ENCODE measurements at regions not wholly inside any gene's neighbourhood (a gene's known extent, or its start where the extent isn't known, plus 50 kb on each side); places are given as distances from the start of the nearest gene placed in this dataset.

- DNase-seq: no peak
Measured at GRCh38 chr4:11615601-11616000, 186.9 kb upstream of the HS3ST1 start.

GRCh38 chr4:11614426-11614825 is 185.7 kb upstream of the HS3ST1 start:
- no peak for DNase-seq

GRCh38 chr4:11611868-11612267 is 183.2 kb upstream of the HS3ST1 start:
- no peak for DNase-seq

- no peak for DNase-seq
Measured at GRCh38 chr4:11609751-11610150, 181.1 kb upstream of the HS3ST1 start.

- no peak for DNase-seq
Measured at GRCh38 chr4:11608992-11609391, 180.3 kb upstream of the HS3ST1 start.

- no peak for DNase-seq
Measured at GRCh38 chr4:11606078-11606477, 177.4 kb upstream of the HS3ST1 start.

- DNase-seq: no peak
Measured at GRCh38 chr4:11605597-11605996, 176.9 kb upstream of the HS3ST1 start.

GRCh38 chr4:11604821-11605220 is 176.1 kb upstream of the HS3ST1 start:
- no peak for DNase-seq

GRCh38 chr4:11603591-11604194 is 175.0 kb upstream of the HS3ST1 start:
- DNase-seq: no peak

GRCh38 chr4:11602606-11603340 is 174.1 kb upstream of the HS3ST1 start:
- no peak for DNase-seq

- no peak for DNase-seq
Measured at GRCh38 chr4:11599064-11599463, 170.4 kb upstream of the HS3ST1 start.

- no peak for DNase-seq
Measured at GRCh38 chr4:11598591-11598990, 169.9 kb upstream of the HS3ST1 start.

GRCh38 chr4:11597506-11597905 is 168.8 kb upstream of the HS3ST1 start:
- DNase-seq: no peak

GRCh38 chr4:11596989-11597388 is 168.3 kb upstream of the HS3ST1 start:
- no peak for DNase-seq

- DNase-seq: no peak
Measured at GRCh38 chr4:11593576-11594116, 165.0 kb upstream of the HS3ST1 start.

GRCh38 chr4:11592276-11592675 is 163.6 kb upstream of the HS3ST1 start:
- no peak for DNase-seq

GRCh38 chr4:11590132-11590531 is 161.4 kb upstream of the HS3ST1 start:
- no peak for DNase-seq

GRCh38 chr4:11589676-11590075 is 161.0 kb upstream of the HS3ST1 start:
- no peak for DNase-seq

GRCh38 chr4:11587797-11588196 is 159.1 kb upstream of the HS3ST1 start:
- no peak for DNase-seq

GRCh38 chr4:11585506-11585905 is 156.8 kb upstream of the HS3ST1 start:
- DNase-seq: no peak

GRCh38 chr4:11568511-11568910 is 139.8 kb upstream of the HS3ST1 start:
- no peak for DNase-seq

- no peak for DNase-seq
Measured at GRCh38 chr4:11566444-11567022, 137.8 kb upstream of the HS3ST1 start.

- no peak for DNase-seq
Measured at GRCh38 chr4:11565899-11566298, 137.2 kb upstream of the HS3ST1 start.

GRCh38 chr4:11565213-11565612 is 136.5 kb upstream of the HS3ST1 start:
- DNase-seq: no peak

Data from femur (tissue), 1 donor.